22Rv1 (cell line): ENCODE measurements at regions not wholly inside any gene's neighbourhood (a gene's known extent, or its start where the extent isn't known, plus 50 kb on each side); places are given as distances from the start of the nearest gene placed in this dataset.

Experiments used
- CTCF ChIP-seq: fragments of 450-650 bp; IDR thresholded peaks from 2 replicates; pipeline ENCODE4 v1.5.1; 2017; ENCODE audit warnings: mild to moderate bottlenecking
- ZFX ChIP-seq: fragments of 450-650 bp; IDR thresholded peaks from 2 replicates; pipeline ENCODE4 v1.6.1; 2017; ENCODE audit warnings: antibody characterized with exemption, borderline replicate concordance

- no peak for TF ChIP-seq ZFX
- TF ChIP-seq CTCF = no peak
Measured at GRCh38 chr20:53826597-53827291, 233.1 kb upstream of the ZNF217 start.
